LNCaP clone FGC (cell line): ENCODE measurements at regions not wholly inside any gene's neighbourhood (a gene's known extent, or its start where the extent isn't known, plus 50 kb on each side); places are given as distances from the start of the nearest gene placed in this dataset.
"Not testable (repeated sequence)": the region's sequence is repeated elsewhere in the genome, so short reads cannot be mapped to it uniquely, and the experiment has no call there.

Experiments
- DNase-seq: peaks from one replicate; pipeline ENCODE4 v3.0.0-alpha.2; 2011; ENCODE audit warnings: low read depth
- H3K4me3 ChIP-seq: 2 replicates; pipeline ENCODE4 v1.5.1; 2011; ENCODE audit warnings: mild to moderate bottlenecking, low read depth, low read length, control low read depth
- TF ChIP-seq, protein P1 (sequence below): IDR thresholded peaks from 2 replicates; pipeline ENCODE4 v1.5.1; 2012; ENCODE audit warnings: mild to moderate bottlenecking; ENCODE audit not compliant: control insufficient read depth, insufficient read depth; ENCODE audit errors: extremely low read depth

DNA sequence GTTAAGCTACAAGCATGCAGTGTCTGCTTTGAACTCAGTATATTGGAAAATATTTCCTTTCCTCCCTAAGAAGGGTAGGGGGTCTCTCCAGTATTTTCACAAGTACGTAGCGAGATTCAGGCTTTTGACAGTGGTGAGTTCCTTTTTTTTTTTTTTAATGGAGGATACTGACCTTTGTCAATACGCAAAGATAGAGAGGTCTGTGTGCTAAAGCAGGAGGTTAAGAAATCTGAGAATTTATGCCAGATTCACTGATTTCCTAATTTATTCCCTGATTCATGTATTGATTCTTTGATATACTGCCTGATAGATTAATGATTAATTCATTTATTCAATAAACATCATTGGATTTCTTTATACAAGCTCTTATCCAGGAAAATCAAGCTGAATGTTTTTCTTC, 106.7 kb upstream of the CADM1 start:
- TF ChIP-seq, protein P1, sequence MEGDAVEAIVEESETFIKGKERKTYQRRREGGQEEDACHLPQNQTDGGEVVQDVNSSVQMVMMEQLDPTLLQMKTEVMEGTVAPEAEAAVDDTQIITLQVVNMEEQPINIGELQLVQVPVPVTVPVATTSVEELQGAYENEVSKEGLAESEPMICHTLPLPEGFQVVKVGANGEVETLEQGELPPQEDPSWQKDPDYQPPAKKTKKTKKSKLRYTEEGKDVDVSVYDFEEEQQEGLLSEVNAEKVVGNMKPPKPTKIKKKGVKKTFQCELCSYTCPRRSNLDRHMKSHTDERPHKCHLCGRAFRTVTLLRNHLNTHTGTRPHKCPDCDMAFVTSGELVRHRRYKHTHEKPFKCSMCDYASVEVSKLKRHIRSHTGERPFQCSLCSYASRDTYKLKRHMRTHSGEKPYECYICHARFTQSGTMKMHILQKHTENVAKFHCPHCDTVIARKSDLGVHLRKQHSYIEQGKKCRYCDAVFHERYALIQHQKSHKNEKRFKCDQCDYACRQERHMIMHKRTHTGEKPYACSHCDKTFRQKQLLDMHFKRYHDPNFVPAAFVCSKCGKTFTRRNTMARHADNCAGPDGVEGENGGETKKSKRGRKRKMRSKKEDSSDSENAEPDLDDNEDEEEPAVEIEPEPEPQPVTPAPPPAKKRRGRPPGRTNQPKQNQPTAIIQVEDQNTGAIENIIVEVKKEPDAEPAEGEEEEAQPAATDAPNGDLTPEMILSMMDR: no peak

DNA sequence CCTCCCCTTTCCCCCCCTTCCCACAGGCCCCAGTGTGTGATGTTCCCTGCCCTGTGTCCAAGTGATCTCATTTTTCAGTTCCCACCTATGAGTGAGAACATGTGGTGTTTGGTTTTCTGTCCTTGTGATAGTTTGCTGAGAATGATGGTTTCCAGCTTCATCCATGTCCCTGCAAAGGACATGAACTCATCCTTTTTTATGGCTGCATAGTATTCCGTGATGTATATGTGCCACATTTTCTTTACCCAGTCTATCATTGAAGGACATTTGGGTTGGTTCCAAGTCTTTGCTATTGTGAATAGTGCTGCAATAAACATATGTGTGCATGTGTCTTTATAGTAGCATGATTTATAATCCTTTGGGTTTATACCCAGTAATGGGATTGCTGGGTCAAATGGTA, 106.0 kb upstream of the CADM1 start:
- not testable (repeated sequence) for DNase-seq, H3K4me3 ChIP-seq

More for the DNA sequence above, 106.7 kb upstream of the CADM1 start:
- no peak overlapping the region for H3K4me3 ChIP-seq
- DNase-seq: no peak

DNA sequence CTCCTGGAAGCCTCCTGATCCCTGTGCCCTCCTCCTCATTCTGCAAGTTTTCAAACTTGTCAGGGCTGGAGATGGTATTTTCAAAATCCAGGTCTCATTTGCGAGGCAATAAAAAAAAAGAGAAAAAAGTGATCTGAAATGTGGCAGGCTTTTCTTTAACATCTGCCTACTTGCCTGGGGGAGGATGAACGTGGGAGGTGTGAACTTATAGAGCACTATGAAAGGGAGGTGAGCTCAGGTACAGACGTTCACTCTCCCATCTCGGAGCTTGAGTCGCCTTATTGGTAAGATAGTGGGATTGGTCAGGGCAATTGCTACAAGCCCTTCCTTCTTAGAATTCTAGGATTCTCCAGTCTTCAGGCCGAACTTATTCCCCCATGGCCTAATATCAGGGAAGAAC, 104.8 kb upstream of the CADM1 start:
- TF ChIP-seq, protein P1: no peak
- H3K4me3 ChIP-seq: no peak overlapping the region
- no peak for DNase-seq

DNA sequence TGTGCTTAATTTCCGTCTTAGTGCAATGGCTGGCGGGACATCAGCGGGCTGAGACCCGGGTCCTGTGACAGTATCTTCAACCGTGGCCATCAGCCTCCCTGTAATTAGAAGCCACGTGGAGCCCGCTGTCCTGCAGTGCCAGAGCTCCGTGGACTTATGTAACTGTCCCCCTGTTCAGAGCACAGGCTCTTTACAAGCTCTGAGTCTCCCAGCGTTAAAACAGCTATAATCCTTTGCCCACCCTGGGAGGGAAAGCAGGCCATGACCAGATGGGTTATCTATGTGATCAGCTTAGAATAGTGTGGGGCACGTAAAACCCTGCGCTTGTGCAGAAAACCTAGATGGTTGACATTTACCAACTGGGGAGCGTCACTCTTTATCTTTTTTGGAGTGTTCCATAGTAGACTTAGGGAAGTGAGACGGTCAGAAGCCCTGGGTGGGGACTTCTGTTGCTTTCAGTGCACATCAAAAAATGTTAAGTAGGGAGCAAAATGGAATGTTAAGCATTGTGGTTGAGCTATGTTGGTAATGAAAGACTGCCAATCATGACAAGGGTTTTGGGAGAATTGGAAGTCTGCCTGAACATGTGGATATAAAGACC, 103.5 kb upstream of the CADM1 start:
- no peak overlapping the region for H3K4me3 ChIP-seq
- no peak for DNase-seq
- TF ChIP-seq, protein P1: no peak

DNA sequence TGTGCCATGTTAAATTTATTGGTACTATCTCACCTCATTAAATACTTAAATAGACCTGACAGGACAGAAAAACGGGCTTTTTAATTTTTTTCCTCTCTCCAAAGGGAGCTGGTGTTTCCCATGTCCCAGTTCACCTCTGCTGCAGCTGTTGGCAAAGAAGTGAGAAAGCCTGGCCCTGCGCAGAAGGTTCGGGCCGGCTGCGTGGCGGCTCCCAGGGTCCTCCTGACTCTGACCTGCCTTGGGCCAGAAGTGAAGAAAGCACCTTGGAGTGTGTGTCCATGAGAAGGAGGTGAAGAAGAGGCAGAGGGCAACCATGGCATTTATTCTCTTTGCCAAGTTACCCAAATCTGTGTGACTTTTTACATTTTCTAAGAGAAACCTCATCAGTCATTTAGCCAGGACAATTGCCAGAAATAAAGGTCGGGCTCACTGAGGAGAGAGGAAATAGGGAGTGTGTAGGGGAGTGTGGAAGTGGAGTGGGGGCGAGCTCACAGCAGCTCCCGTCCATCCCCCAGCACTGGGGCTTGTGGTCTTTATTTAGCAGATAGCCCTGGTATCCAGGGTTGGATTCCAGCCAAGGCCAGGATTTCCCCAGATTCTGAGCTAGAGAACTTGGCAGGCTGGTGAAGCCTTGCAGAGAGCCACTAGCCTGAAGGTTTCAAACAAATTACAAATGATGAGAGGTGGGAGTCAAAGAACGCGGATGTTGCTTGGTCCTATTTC, 102.4 kb upstream of the CADM1 start:
- H3K4me3 ChIP-seq: no peak overlapping the region
- TF ChIP-seq, protein P1: no peak
- DNase-seq: no peak

DNA sequence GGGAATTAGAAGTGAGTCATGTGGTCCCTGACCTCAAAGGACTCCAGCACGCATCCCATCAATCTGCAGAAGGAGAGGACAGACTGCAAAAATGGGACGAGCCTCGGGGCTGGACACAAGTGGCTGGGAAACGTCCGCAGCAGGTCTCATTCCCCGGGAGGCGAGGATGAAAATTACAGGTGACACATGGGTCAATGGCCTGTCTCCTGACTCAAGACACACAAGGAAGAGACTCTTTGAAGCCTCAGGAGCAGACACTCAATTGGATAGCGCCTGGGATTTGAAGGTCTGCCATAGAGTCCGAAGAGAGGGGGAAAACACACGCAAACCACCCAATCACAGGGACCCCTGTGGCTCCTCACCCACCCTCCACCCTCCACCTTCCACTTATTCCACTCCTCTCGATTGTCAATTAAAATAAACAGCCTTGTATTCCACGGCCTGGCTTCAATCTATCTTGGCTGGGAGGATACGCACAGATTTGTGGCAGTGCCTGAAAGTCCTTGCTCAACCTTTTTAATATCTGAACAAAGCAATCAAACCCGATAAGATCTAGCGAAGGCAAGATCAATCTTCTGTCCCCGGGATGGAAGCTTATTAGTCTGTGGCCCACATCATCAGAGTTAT, 101.8 kb upstream of the CADM1 start:
- DNase-seq: no peak
- TF ChIP-seq, protein P1: no peak
- no peak overlapping the region for H3K4me3 ChIP-seq

DNA sequence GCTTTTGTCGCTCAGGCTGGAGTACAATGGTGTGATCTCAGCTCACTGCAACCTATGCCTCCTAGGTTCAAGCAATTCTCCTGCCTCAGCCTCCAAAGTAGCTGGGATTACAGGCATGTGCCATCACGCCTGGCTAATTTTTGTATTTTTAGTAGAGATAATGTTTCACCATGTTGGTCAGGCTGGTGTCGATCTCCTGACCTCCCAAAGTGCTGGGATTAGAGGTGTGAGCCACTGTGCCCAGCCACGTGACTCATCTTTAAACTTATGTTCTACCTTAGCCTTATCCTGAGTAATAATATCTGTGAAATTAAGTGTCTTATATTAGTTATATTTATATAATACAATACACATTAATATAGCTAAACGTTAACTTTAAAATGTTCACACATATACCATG, 101.2 kb upstream of the CADM1 start:
- DNase-seq, H3K4me3 ChIP-seq: not testable (repeated sequence)

DNA sequence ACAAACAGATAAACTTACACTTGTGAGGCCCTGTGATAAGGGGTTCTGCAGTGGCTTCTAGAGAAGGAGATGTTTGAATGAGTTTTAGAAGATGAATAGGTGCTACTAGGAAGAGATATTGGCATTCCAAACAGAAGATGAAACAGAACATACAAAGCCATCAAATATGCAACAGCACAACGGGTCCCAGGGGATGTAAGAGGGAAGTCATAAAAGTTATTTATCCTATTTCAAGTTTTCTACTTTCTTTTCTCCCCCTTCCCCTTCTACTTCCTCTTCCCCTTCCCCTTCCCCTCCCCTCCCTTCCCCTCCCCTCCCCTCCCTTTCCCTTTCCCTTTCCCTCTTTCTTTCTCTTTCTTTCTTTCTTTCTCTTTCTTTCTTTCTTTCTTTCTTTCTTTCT, 94.9 kb upstream of the CADM1 start:
- no peak overlapping the region for H3K4me3 ChIP-seq
- no peak for DNase-seq
- TF ChIP-seq, protein P1: no peak
